SK-N-SH treated with all-trans-retinoic acid at 6 μM for 48 hours (cell line): ENCODE measurements at regions not wholly inside any gene's neighbourhood (a gene's known extent, or its start where the extent isn't known, plus 50 kb on each side); places are given as distances from the start of the nearest gene placed in this dataset.

Source experiments
- CREB5 ChIP-seq: fragments of 250-450 bp; sonication (Bioruptor Pico); IDR thresholded peaks from 2 replicates; pipeline ENCODE4 v1.5.1; 2020; ENCODE audit warnings: low read depth, mild to moderate bottlenecking, moderate library complexity
- CSDC2 ChIP-seq: fragments of 250-450 bp; sonication (Bioruptor Pico); IDR thresholded peaks from 2 replicates; pipeline ENCODE4 v1.5.0; 2020; ENCODE audit warnings: mild to moderate bottlenecking, moderate library complexity
- ZFP30 ChIP-seq: fragments of 450-650 bp; formaldehyde crosslinking; IDR thresholded peaks from 2 replicates; pipeline ENCODE4 v1.5.0; 2022; ENCODE audit warnings: mild to moderate bottlenecking, moderate library complexity

- TF ChIP-seq ZFP30 (no peak), CSDC2 (CRISPR knock-in tag) (no peak), CREB5 (no peak)
These were observed 60.6 kb upstream of the SLC2A1 start for GRCh38 chr1:43019226-43019625.
